ENCODE measurements at regions not wholly inside any gene's neighbourhood (a gene's known extent, or its start where the extent isn't known, plus 50 kb on each side); places are given as distances from the start of the nearest gene placed in this dataset.

DNA sequence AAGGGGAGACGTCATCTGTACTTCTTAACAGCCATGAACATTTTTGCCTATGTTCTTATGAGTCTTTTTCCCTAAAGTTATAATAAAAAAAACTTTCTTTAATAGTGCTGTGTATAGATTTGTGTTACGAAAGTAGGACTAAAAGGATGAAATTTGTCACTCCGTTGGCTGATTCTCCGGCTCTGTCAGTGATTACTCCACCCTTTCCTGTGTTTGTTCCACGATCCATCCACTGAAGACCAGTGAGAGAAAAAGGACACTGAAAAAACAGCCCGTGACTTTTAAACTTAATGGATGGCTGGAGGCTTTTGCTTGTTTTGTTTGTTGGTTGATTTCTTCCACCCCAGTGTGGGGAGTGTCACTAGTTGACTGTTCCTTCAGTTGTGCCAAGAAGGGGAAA lies 232.0 kb upstream of the NOX3 start:
- in situ Hi-C loops (cut with MboI; ENCODE audit: low sequenced_read_pairs): no loop called here
- H3K4ac ChIP-seq (ENCODE audit: low read depth, low read length): no peak overlapping the region

More for the DNA sequence above, 232.0 kb upstream of the NOX3 start:
- H2BK20ac ChIP-seq (ENCODE audit: low read depth, low read length): no peak overlapping the region
- H2AK5ac ChIP-seq (ENCODE audit: low read depth, low read length): no peak overlapping the region
- H3K9me1 ChIP-seq (ENCODE audit: insufficient read depth, low read length): no peaks in the 10 kb centered on the region
- H3K18ac ChIP-seq (ENCODE audit: low read depth, low read length): no peak overlapping the region
- no peaks in the 10 kb centered on the region for H3K27me3 ChIP-seq (ENCODE audit: control insufficient read depth, insufficient read depth, low read length)
- ChIA-PET POLR2A (ENCODE audit: unreplicated experiment) (no interaction called here), CTCF (no interaction called here)
- H3K36me3 ChIP-seq (ENCODE audit: control insufficient read depth, insufficient read depth, low read length): no peaks in the 10 kb centered on the region
- no peak overlapping the region for H2BK120ac ChIP-seq (ENCODE audit: low read depth, low read length)
- no peak overlapping the region for H2AFZ ChIP-seq (replicated peaks; ENCODE audit: low read length, poor library complexity)
- no peak overlapping the region for H2BK5ac ChIP-seq (ENCODE audit: low read depth, low read length, poor library complexity, severe bottlenecking)
- H3K4me1 ChIP-seq (ENCODE audit: control insufficient read depth, insufficient read depth, low read length): no peaks in the 10 kb centered on the region
- H4K20me1 ChIP-seq (ENCODE audit: insufficient read depth, low read length): no peaks in the 10 kb centered on the region
- no peak overlapping the region for H3K4me3 ChIP-seq (ENCODE audit: insufficient read depth, low read depth, low read length)
- dilution Hi-C loops (cut with HindIII; ENCODE audit: low sequenced_read_pairs, unreplicated experiment): no loop called here
- no peak overlapping the region for H3K9ac ChIP-seq (ENCODE audit: low read depth, low read length)
- no peak overlapping the region for H2BK15ac ChIP-seq (ENCODE audit: low read depth, low read length)
- H3K79me1 ChIP-seq (ENCODE audit: low read depth in 1 of 2, low read length in 2 of 2): no peaks in the 10 kb centered on the region
- WGBS, 2 experiments (ENCODE audit: extremely low coverage in 2 of 2, insufficient read length in 1 of 2): no CpG with 5 or more reads among the region's 6 CpGs
- no peak overlapping the region for H3K27ac ChIP-seq (ENCODE audit: insufficient read depth, low read length)
- no peak overlapping the region for H2AK9ac ChIP-seq (replicated peaks; ENCODE audit: low read depth, low read length, poor library complexity)
- H4K91ac ChIP-seq (ENCODE audit: insufficient read depth, low read depth, low read length): no peak overlapping the region
- H4K8ac ChIP-seq (ENCODE audit: low read depth in 2 of 2, low read length in 2 of 2): no peak overlapping the region
- H3K9me3 ChIP-seq (ENCODE audit: control insufficient read depth, insufficient read depth, low read length): no peaks in the 10 kb centered on the region
- H3K14ac ChIP-seq (replicated peaks; ENCODE audit: low read depth, low read length): no peak overlapping the region
- ATAC-seq (ENCODE audit: low read depth) (no peak), DNase-seq (no peak)
- no peak overlapping the region for H3K56ac ChIP-seq (ENCODE audit: extremely low read depth, insufficient read depth, low read length)
- no peak overlapping the region for H3K23ac ChIP-seq (ENCODE audit: low read depth, low read length)
- no peak overlapping the region for H3K4me2 ChIP-seq (ENCODE audit: low read depth, low read length)
- TF ChIP-seq, protein P1, sequence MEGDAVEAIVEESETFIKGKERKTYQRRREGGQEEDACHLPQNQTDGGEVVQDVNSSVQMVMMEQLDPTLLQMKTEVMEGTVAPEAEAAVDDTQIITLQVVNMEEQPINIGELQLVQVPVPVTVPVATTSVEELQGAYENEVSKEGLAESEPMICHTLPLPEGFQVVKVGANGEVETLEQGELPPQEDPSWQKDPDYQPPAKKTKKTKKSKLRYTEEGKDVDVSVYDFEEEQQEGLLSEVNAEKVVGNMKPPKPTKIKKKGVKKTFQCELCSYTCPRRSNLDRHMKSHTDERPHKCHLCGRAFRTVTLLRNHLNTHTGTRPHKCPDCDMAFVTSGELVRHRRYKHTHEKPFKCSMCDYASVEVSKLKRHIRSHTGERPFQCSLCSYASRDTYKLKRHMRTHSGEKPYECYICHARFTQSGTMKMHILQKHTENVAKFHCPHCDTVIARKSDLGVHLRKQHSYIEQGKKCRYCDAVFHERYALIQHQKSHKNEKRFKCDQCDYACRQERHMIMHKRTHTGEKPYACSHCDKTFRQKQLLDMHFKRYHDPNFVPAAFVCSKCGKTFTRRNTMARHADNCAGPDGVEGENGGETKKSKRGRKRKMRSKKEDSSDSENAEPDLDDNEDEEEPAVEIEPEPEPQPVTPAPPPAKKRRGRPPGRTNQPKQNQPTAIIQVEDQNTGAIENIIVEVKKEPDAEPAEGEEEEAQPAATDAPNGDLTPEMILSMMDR (conservative IDR thresholded peaks at IDR 0.05; ENCODE audit: low read depth, low read length): no peak
- TF ChIP-seq SMC3 (IDR thresholded peaks at IDR 0.05; ENCODE audit: low read depth, low read length) (no peak), MXI1 (IDR thresholded peaks at IDR 0.05; ENCODE audit: borderline replicate concordance, low read depth, low read length) (no peak), RFX5 (IDR thresholded peaks at IDR 0.05; ENCODE audit: low read depth, low read length) (no peak), CEBPB (IDR thresholded peaks at IDR 0.05; ENCODE audit: low read depth, low read length) (no peak), MAFK (IDR thresholded peaks at IDR 0.05; ENCODE audit: low read depth, low read length) (no peak), RAD21 (IDR thresholded peaks at IDR 0.05; ENCODE audit: low read length) (no peak), CHD1 (IDR thresholded peaks at IDR 0.05; ENCODE audit: low read depth, low read length) (no peak), POLR2A (IDR thresholded peaks at IDR 0.05; ENCODE audit: low read depth, low read length) (no peak), RCOR1 (IDR thresholded peaks at IDR 0.05; ENCODE audit: insufficient replicate concordance, low read length) (no peak), BHLHE40 (IDR thresholded peaks at IDR 0.05; ENCODE audit: low read depth, low read length) (no peak), FOS (IDR thresholded peaks at IDR 0.05; ENCODE audit: low read depth, low read length) (no peak), NFE2L2 (IDR thresholded peaks at IDR 0.05; ENCODE audit: low read depth, low read length) (no peak), MAZ (IDR thresholded peaks at IDR 0.05; ENCODE audit: borderline replicate concordance, low read depth, low read length) (no peak)
- TF ChIP-seq, protein P2, sequence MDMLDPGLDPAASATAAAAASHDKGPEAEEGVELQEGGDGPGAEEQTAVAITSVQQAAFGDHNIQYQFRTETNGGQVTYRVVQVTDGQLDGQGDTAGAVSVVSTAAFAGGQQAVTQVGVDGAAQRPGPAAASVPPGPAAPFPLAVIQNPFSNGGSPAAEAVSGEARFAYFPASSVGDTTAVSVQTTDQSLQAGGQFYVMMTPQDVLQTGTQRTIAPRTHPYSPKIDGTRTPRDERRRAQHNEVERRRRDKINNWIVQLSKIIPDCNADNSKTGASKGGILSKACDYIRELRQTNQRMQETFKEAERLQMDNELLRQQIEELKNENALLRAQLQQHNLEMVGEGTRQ (IDR thresholded peaks at IDR 0.05; ENCODE audit: low read depth, low read length): no peak
- TF ChIP-seq, protein P3, sequence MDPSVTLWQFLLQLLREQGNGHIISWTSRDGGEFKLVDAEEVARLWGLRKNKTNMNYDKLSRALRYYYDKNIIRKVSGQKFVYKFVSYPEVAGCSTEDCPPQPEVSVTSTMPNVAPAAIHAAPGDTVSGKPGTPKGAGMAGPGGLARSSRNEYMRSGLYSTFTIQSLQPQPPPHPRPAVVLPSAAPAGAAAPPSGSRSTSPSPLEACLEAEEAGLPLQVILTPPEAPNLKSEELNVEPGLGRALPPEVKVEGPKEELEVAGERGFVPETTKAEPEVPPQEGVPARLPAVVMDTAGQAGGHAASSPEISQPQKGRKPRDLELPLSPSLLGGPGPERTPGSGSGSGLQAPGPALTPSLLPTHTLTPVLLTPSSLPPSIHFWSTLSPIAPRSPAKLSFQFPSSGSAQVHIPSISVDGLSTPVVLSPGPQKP (IDR thresholded peaks at IDR 0.05; ENCODE audit: borderline replicate concordance, low read depth, low read length): no peak
- H4K5ac ChIP-seq (ENCODE audit: low read depth, low read length): no peak overlapping the region
- no TSS peak for BruUV-seq (replicated peaks)
- intact Hi-C loops (cut with micrococcal nuclease): no loop called here
